ENCODE measurements at regions not wholly inside any gene's neighbourhood (a gene's known extent, or its start where the extent isn't known, plus 50 kb on each side); places are given as distances from the start of the nearest gene placed in this dataset.

DNA sequence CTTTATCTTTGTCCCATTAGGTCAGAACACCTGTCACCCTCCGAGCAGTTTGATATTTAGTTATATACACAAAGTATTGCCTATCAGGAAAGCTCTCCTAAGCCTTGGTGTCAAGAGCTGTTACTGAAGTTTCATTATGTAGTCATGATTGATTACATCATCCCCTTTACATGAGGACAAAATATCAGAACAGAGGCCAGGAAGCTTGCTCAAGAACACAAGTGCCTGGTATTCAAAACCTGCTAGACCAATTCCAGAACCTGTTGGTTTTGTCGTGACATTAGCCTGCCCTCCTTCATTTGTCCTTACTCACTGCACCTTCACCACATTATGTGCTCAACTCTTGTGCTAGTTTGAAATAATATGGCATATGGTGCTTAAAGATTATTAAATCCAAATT, 377.1 kb downstream of the CDH19 start:
- TF ChIP-seq, protein P1, sequence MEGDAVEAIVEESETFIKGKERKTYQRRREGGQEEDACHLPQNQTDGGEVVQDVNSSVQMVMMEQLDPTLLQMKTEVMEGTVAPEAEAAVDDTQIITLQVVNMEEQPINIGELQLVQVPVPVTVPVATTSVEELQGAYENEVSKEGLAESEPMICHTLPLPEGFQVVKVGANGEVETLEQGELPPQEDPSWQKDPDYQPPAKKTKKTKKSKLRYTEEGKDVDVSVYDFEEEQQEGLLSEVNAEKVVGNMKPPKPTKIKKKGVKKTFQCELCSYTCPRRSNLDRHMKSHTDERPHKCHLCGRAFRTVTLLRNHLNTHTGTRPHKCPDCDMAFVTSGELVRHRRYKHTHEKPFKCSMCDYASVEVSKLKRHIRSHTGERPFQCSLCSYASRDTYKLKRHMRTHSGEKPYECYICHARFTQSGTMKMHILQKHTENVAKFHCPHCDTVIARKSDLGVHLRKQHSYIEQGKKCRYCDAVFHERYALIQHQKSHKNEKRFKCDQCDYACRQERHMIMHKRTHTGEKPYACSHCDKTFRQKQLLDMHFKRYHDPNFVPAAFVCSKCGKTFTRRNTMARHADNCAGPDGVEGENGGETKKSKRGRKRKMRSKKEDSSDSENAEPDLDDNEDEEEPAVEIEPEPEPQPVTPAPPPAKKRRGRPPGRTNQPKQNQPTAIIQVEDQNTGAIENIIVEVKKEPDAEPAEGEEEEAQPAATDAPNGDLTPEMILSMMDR (IDR thresholded peaks at IDR 0.05), result no peak
- TF ChIP-seq POLR2AphosphoS5 (IDR thresholded peaks at IDR 0.05) (no peak), POLR2A (IDR thresholded peaks at IDR 0.05) (no peak)

Data from breast epithelium (tissue), 3 donors.